SU-DHL-6 (cell line): ENCODE measurements at regions not wholly inside any gene's neighbourhood (a gene's known extent, or its start where the extent isn't known, plus 50 kb on each side); places are given as distances from the start of the nearest gene placed in this dataset.
"Not testable (repeated sequence)": the region's sequence is repeated elsewhere in the genome, so short reads cannot be mapped to it uniquely, and the experiment has no call there.

Experiments
- EZH2phosphoT487 ChIP-seq: fragments of 200-600 bp; sonication (generic), shearing (Covaris generic); conservative IDR thresholded peaks from 2 replicates; pipeline ENCODE4 v1.6.1; 2018; ENCODE audit warnings: mild to moderate bottlenecking, antibody characterized with exemption, low read length, moderate library complexity, mixed read lengths
- TF ChIP-seq, protein P1 (sequence below): fragments of 200-600 bp; sonication (generic); IDR thresholded peaks from one replicate; pipeline ENCODE4 v1.5.1; 2017; ENCODE audit warnings: antibody characterized with exemption, mild to moderate bottlenecking, low read length, moderate library complexity; ENCODE audit not compliant: insufficient read depth, poor library complexity, severe bottlenecking

DNA sequence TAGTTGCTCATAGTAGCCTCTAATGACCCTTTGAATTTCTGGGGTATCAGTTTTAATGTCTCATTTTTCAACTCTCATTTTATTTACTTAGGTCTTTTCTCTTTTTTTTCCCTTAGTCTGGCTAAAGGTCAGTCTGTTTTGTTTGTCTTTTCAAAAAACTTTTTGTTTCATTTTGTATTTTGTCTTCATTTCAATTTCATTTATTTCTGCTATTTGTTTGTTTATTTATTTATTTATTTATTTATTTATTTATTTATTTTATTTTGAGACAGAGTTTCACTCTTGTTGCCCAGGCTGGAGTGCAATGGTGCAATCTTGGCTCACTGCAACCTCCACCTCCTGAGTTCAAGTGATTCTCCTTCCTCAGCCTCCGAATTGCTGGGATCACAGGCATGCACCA lies 1076.9 kb downstream of the PCDH7 start:
- TF ChIP-seq, protein P1, sequence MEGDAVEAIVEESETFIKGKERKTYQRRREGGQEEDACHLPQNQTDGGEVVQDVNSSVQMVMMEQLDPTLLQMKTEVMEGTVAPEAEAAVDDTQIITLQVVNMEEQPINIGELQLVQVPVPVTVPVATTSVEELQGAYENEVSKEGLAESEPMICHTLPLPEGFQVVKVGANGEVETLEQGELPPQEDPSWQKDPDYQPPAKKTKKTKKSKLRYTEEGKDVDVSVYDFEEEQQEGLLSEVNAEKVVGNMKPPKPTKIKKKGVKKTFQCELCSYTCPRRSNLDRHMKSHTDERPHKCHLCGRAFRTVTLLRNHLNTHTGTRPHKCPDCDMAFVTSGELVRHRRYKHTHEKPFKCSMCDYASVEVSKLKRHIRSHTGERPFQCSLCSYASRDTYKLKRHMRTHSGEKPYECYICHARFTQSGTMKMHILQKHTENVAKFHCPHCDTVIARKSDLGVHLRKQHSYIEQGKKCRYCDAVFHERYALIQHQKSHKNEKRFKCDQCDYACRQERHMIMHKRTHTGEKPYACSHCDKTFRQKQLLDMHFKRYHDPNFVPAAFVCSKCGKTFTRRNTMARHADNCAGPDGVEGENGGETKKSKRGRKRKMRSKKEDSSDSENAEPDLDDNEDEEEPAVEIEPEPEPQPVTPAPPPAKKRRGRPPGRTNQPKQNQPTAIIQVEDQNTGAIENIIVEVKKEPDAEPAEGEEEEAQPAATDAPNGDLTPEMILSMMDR = not testable (repeated sequence)
- not testable (repeated sequence) for TF ChIP-seq EZH2phosphoT487
